Activated CD8-positive, alpha-beta memory T cell treated with anti-CD3 and anti-CD28 coated beads for 4 hours (primary cell): ENCODE measurements at regions not wholly inside any gene's neighbourhood (a gene's known extent, or its start where the extent isn't known, plus 50 kb on each side); places are given as distances from the start of the nearest gene placed in this dataset.

Experiments
- DNase-seq, 2 donors: peaks; one replicate each; pipeline ENCODE4 v3.0.0-alpha.2; 2020; ENCODE audit warnings: low read depth in 2 of 2

GRCh38 chr2:6410313-6410712 is 455.4 kb downstream of the CMPK2 start:
- DNase-seq = no peak

GRCh38 chr2:6412533-6413091 is 453.1 kb downstream of the CMPK2 start:
- no peak for DNase-seq

GRCh38 chr2:6417050-6417449 is 448.7 kb downstream of the CMPK2 start:
- DNase-seq = no peak

GRCh38 chr2:6418291-6418690 is 447.4 kb downstream of the CMPK2 start:
- no peak for DNase-seq

- DNase-seq = no peak
Observed at GRCh38 chr2:6421138-6421730, 444.5 kb downstream of the CMPK2 start.

- DNase-seq = no peak
Observed at GRCh38 chr2:6421888-6422287, 443.8 kb downstream of the CMPK2 start.

- no peak for DNase-seq
Observed at GRCh38 chr2:6423157-6423556, 442.6 kb downstream of the CMPK2 start.

GRCh38 chr2:6423944-6424343 is 441.8 kb downstream of the CMPK2 start:
- no peak for DNase-seq

- no peak for DNase-seq
Observed at GRCh38 chr2:6425032-6425431, 440.7 kb downstream of the CMPK2 start.

- DNase-seq = no peak
Observed at GRCh38 chr2:6429210-6429986, 436.3 kb downstream of the CMPK2 start.

- DNase-seq = no peak
Observed at GRCh38 chr2:6434438-6434837, 431.3 kb downstream of the CMPK2 start.

- DNase-seq = no peak
Observed at GRCh38 chr2:6441800-6442199, 423.9 kb downstream of the CMPK2 start.

GRCh38 chr2:6442252-6442985 is 423.3 kb downstream of the CMPK2 start:
- DNase-seq = no peak

GRCh38 chr2:6443061-6443823 is 422.5 kb downstream of the CMPK2 start:
- no peak for DNase-seq

- DNase-seq = no peak
Observed at GRCh38 chr2:6444514-6444913, 421.2 kb downstream of the CMPK2 start.

- DNase-seq = no peak
Observed at GRCh38 chr2:6445156-6445555, 420.6 kb downstream of the CMPK2 start.

- no peak for DNase-seq
Observed at GRCh38 chr2:6446938-6447608, 418.6 kb downstream of the CMPK2 start.

GRCh38 chr2:6448893-6449292 is 416.8 kb downstream of the CMPK2 start:
- no peak for DNase-seq

GRCh38 chr2:6449343-6449742 is 416.4 kb downstream of the CMPK2 start:
- DNase-seq = no peak

- DNase-seq = no peak
Observed at GRCh38 chr2:6452702-6453481, 412.8 kb downstream of the CMPK2 start.
